A549 (cell line): ENCODE measurements at regions not wholly inside any gene's neighbourhood (a gene's known extent, or its start where the extent isn't known, plus 50 kb on each side); places are given as distances from the start of the nearest gene placed in this dataset.
A peak's percentile ranks its signal among the peaks of the same experiment; 100 is the strongest.

Experiments used
- BHLHE40 ChIP-seq: IDR thresholded peaks from 2 replicates; pipeline ENCODE4 v1.6.1; 2012; ENCODE audit warnings: low read depth, low read length, inconsistent platforms
- CBX8 ChIP-seq: fragments of 200-600 bp; sonication (generic); IDR thresholded peaks from 2 replicates; pipeline ENCODE4 v1.6.1; 2016
- CHD2 ChIP-seq: fragments of 150-350 bp; IDR thresholded peaks from 2 replicates; pipeline ENCODE4 v1.6.1; 2014; ENCODE audit warnings: low read length; ENCODE audit not compliant: partially characterized antibody
- CTCF ChIP-seq: fragments of >200 bp; sonication (Bioruptor Twin); formaldehyde crosslinking; IDR thresholded peaks from 3 replicates; pipeline ENCODE4 v1.5.1; 2016
- EP300 ChIP-seq, 2 experiments: fragments of >200 bp; sonication (Bioruptor Twin); formaldehyde crosslinking; IDR thresholded peaks; 2 replicates in 1 of 2; 3 replicates in 1 of 2; pipeline ENCODE4 v1.6.1; 2016 to 2017
- JUN ChIP-seq, 2 experiments: fragments of >200 bp; sonication (Bioruptor Twin); formaldehyde crosslinking; IDR thresholded peaks; 2 replicates in 1 of 2; 3 replicates in 1 of 2; pipeline ENCODE4 v1.6.1; 2016 to 2017
- KDM5A ChIP-seq: fragments of 200-600 bp; sonication (generic); IDR thresholded peaks from 2 replicates; pipeline ENCODE4 v1.6.1; 2016; ENCODE audit warnings: antibody characterized with exemption, mild to moderate bottlenecking
- MAX ChIP-seq: IDR thresholded peaks from 2 replicates; pipeline ENCODE4 v1.6.1; 2012
- MAZ ChIP-seq: fragments of 150-350 bp; IDR thresholded peaks from 2 replicates; pipeline ENCODE4 v1.6.1; 2014; ENCODE audit warnings: antibody characterized with exemption, low read depth, low read length, borderline replicate concordance
- POLR2A ChIP-seq: IDR thresholded peaks from 2 replicates; pipeline ENCODE4 v1.6.1; 2012; ENCODE audit warnings: mild to moderate bottlenecking, low read length
- RAD21 ChIP-seq, 2 experiments: fragments of >200 bp in 1 of 2; sonication (Bioruptor Twin) in 1 of 2; formaldehyde crosslinking in 1 of 2; IDR thresholded peaks in 1 of 2; conservative IDR thresholded peaks in 1 of 2; 2 replicates in 1 of 2; 3 replicates in 1 of 2; pipeline ENCODE4 v1.6.1; 2012 to 2018; ENCODE audit warnings: inconsistent platforms in 1 of 2
- RFX5 ChIP-seq: fragments of 450-650 bp; IDR thresholded peaks from 2 replicates; pipeline ENCODE4 v1.7.1; 2014; ENCODE audit warnings: antibody characterized with exemption, mild to moderate bottlenecking, moderate library complexity
- SMC3 ChIP-seq: fragments of >200 bp; sonication (Bioruptor Twin); formaldehyde crosslinking; IDR thresholded peaks from 3 replicates; pipeline ENCODE4 v1.6.1; 2018; ENCODE audit warnings: inconsistent platforms
- SREBF2 ChIP-seq: fragments of 450-650 bp; IDR thresholded peaks from 2 replicates; pipeline ENCODE4 v1.6.1; 2014; ENCODE audit warnings: mild to moderate bottlenecking, moderate library complexity

- TF ChIP-seq EP300 (IDR thresholded peaks at IDR 0.05), result no peak
- TF ChIP-seq CTCF, result no peak
- TF ChIP-seq SMC3, result no peak
- no peak for TF ChIP-seq MAX
- TF ChIP-seq RFX5, result no peak
- no peak for TF ChIP-seq KDM5A
- no peak for TF ChIP-seq MAZ
- TF ChIP-seq POLR2A, result no peak
- TF ChIP-seq JUN (IDR thresholded peaks at IDR 0.05), result no peak
- TF ChIP-seq CBX8, result no peak
- TF ChIP-seq BHLHE40, result no peak
- TF ChIP-seq CHD2, result no peak
- no peak for TF ChIP-seq SREBF2
- TF ChIP-seq RAD21 (conservative IDR thresholded peaks at IDR 0.05 in 1 of 2, IDR thresholded peaks at IDR 0.05 in 1 of 2), result peak; percentile 31; a peak in 2 of 5 replicates
These were observed 165.7 kb upstream of the SMC2 start for GRCh38 chr9:103928442-103928841.
